HepG2 (cell line): ENCODE measurements at regions not wholly inside any gene's neighbourhood (a gene's known extent, or its start where the extent isn't known, plus 50 kb on each side); places are given as distances from the start of the nearest gene placed in this dataset.

Experiments
- ATAC-seq: fragments of 200-7000 bp; cut with Tn5 transposase; 3 replicates; pipeline ENCODE4 v1.9.1; 2020; ENCODE audit warnings: mild to moderate bottlenecking, moderate library complexity
- BruUV-seq: library from RNA; stranded (reverse); fragments of 400-500 nt; replicated peaks from 2 replicates; lab custom pipeline; 2021; lab: Mats Ljungman, UMichigan
- CTCF ChIA-PET: fragments of 300-600 bp; formaldehyde crosslinking; extraction: SDS; loops from one replicate; lab custom pipeline; 2021; ENCODE audit warnings: low total read pairs, inconsistent platforms, low intra/inter-chr PET ratio; lab: Yijun Ruan, JAX
- POLR2A ChIA-PET: fragments of 350-600 bp; sonication (Branson Sonifier 250); formaldehyde crosslinking; loops from one replicate; lab custom pipeline; 2020; ENCODE audit warnings: antibody characterized with exemption, inconsistent platforms; lab: Yijun Ruan, JAX
- DNase-seq: peaks from one replicate; pipeline ENCODE4 v3.0.0-alpha.2; 2015; ENCODE audit warnings: low spot score
- FAIRE-seq: peaks from 3 replicates; lab custom pipeline; 2011; peaks lifted over from hg19 to GRCh38; lab: Jason Lieb, UNC
- H2AFZ ChIP-seq: one replicate; pipeline ENCODE4 v1.6.1; 2011; ENCODE audit warnings: low read length, inconsistent platforms
- H3K27ac ChIP-seq: fragments of 300-600 bp; 3 replicates; pipeline ENCODE4 v1.8.0; 2011; ENCODE audit warnings: mixed run types, mild to moderate bottlenecking, mixed read lengths, low read length, inconsistent platforms; ENCODE audit not compliant: insufficient read depth; ENCODE audit errors: extremely low read length
- H3K27me3 ChIP-seq, 2 experiments: fragments of 200-600 bp in 1 of 2; 2 replicates in 1 of 2; 3 replicates in 1 of 2; pipeline versions ENCODE4 v1.6.0 to v1.8.0; 2011; ENCODE audit warnings: low read length in 2 of 2, mild to moderate bottlenecking in 2 of 2, moderate library complexity in 2 of 2, inconsistent platforms in 1 of 2; ENCODE audit not compliant: insufficient read depth in 2 of 2, control insufficient read depth in 1 of 2
- H3K36me3 ChIP-seq, 2 experiments: fragments of 200-600 bp in 1 of 2; replicated peaks in 1 of 2; 2 replicates in 1 of 2; 3 replicates in 1 of 2; pipeline versions ENCODE4 v1.5.1 to v1.8.0; 2011; ENCODE audit warnings: low read length in 2 of 2, inconsistent platforms in 1 of 2; ENCODE audit not compliant: insufficient read depth in 2 of 2, control insufficient read depth in 1 of 2
- H3K4me1 ChIP-seq: 2 replicates; pipeline ENCODE4 v1.5.1; 2012; ENCODE audit warnings: low read length, inconsistent platforms; ENCODE audit not compliant: insufficient read depth
- H3K4me2 ChIP-seq: 2 replicates; pipeline ENCODE4 v1.6.0; 2011; ENCODE audit warnings: low read depth, low read length, inconsistent platforms
- H3K4me3 ChIP-seq, 3 experiments: fragments of 200-600 bp in 1 of 3; sonication (generic), shearing (Covaris generic) in 1 of 3; replicated peaks in 1 of 3; 2 replicates each; pipeline ENCODE4 v1.5.1; 2011 to 2016; ENCODE audit warnings: low read length in 3 of 3, inconsistent platforms in 2 of 3, low read depth in 2 of 3, mild to moderate bottlenecking in 2 of 3, control low read depth in 1 of 3, mixed read lengths in 1 of 3; ENCODE audit not compliant: insufficient read depth in 1 of 3
- H3K79me2 ChIP-seq: one replicate; pipeline ENCODE4 v1.6.1; 2011; ENCODE audit warnings: low read length, inconsistent platforms; ENCODE audit not compliant: insufficient read depth
- H3K9ac ChIP-seq: 2 replicates; pipeline ENCODE4 v1.6.0; 2011; ENCODE audit warnings: mild to moderate bottlenecking, low read depth, low read length, inconsistent platforms; ENCODE audit not compliant: insufficient read depth
- H3K9me3 ChIP-seq: 2 replicates; pipeline ENCODE4 v1.5.1; 2012; ENCODE audit warnings: mild to moderate bottlenecking, low read length
- H4K20me1 ChIP-seq: 2 replicates; pipeline ENCODE4 v1.6.0; 2011; ENCODE audit warnings: inconsistent platforms, mild to moderate bottlenecking, low read length, moderate library complexity; ENCODE audit not compliant: insufficient read depth
- EP300 ChIP-seq, 3 experiments: sonication (generic) in 1 of 3; formaldehyde crosslinking in 1 of 3; IDR thresholded peaks; 2 replicates each; pipeline versions ENCODE4 v1.5.1 to v1.6.1; 2011 to 2020; ENCODE audit warnings: low read depth in 2 of 3, low read length in 2 of 3, borderline replicate concordance in 1 of 3, improper control_type of control experiment in 1 of 3, mild to moderate bottlenecking in 1 of 3, missing genetic modification reagents in 1 of 3, moderate library complexity in 1 of 3
- FOXP1 ChIP-seq, 2 experiments: fragments of 450-650 bp in 1 of 2; IDR thresholded peaks; 2 replicates each; pipeline ENCODE4 v1.6.1; 2017 to 2018; ENCODE audit warnings: antibody characterized with exemption in 1 of 2
- MTERF4 ChIP-seq: sonication (generic); formaldehyde crosslinking; IDR thresholded peaks from 2 replicates; pipeline ENCODE4 v1.8.0; 2023; ENCODE audit warnings: mild to moderate bottlenecking, missing genetic modification reagents
- NFYC ChIP-seq: IDR thresholded peaks from 2 replicates; pipeline ENCODE4 v1.6.1; 2016; ENCODE audit warnings: missing genetic modification reagents, missing compliant biosample characterization
- PHF8 ChIP-seq: sonication (generic); formaldehyde crosslinking; IDR thresholded peaks from 2 replicates; pipeline ENCODE4 v1.5.0; 2020; ENCODE audit warnings: missing genetic modification reagents
- SMAD1 ChIP-seq: sonication (generic); formaldehyde crosslinking; IDR thresholded peaks from 2 replicates; pipeline ENCODE4 v1.4.0; 2020; ENCODE audit warnings: missing genetic modification reagents, low read depth, mild to moderate bottlenecking, borderline replicate concordance
- SNAPC2 ChIP-seq: sonication (generic); formaldehyde crosslinking; IDR thresholded peaks from 2 replicates; pipeline ENCODE4 v1.8.1; 2022; ENCODE audit warnings: mild to moderate bottlenecking, missing genetic modification reagents
- ZNF20 ChIP-seq: sonication (generic); formaldehyde crosslinking; IDR thresholded peaks from 2 replicates; pipeline ENCODE4 v1.4.0; 2020; ENCODE audit warnings: mild to moderate bottlenecking, moderate library complexity, missing genetic modification reagents
- ZNF34 ChIP-seq: sonication (generic); formaldehyde crosslinking; IDR thresholded peaks from 2 replicates; pipeline ENCODE4 v1.4.0; 2020; ENCODE audit warnings: mild to moderate bottlenecking, missing genetic modification reagents, borderline replicate concordance
- ZNF768 ChIP-seq: sonication (generic); formaldehyde crosslinking; IDR thresholded peaks from 2 replicates; pipeline ENCODE4 v1.4.0; 2020; ENCODE audit warnings: missing genetic modification reagents
- ZNF83 ChIP-seq: sonication (generic); formaldehyde crosslinking; IDR thresholded peaks from 2 replicates; pipeline ENCODE4 v1.4.0; 2020; ENCODE audit warnings: missing genetic modification reagents, mild to moderate bottlenecking, borderline replicate concordance
- ZNF839 ChIP-seq: sonication (generic); formaldehyde crosslinking; IDR thresholded peaks from 2 replicates; pipeline ENCODE4 v1.4.0; 2020; ENCODE audit warnings: missing genetic modification reagents, mild to moderate bottlenecking, borderline replicate concordance
- ZSCAN21 ChIP-seq: sonication (generic); formaldehyde crosslinking; IDR thresholded peaks from 2 replicates; pipeline ENCODE4 v1.8.0; 2022; ENCODE audit warnings: mild to moderate bottlenecking, missing genetic modification reagents, moderate library complexity, borderline replicate concordance
- WGBS: methylation state at CpG from one replicate; pipeline ENCODE4 v1.1.6; 2017; ENCODE audit warnings: low lambda C conversion rate; 5-methylcytosine and 5-hydroxymethylcytosine counted together
- in situ Hi-C: cut with HindIII; loops from 2 replicates; pipeline ENCODE4 v1.10.0; 2017; ENCODE audit warnings: low pct_unique_long_range_greater_than_20kb; ENCODE audit not compliant: extremely low pct_ligation_motif_present
- intact Hi-C: fragments of 100-400 bp; cut with micrococcal nuclease; formaldehyde crosslinking; loops from one replicate; pipeline ENCODE4 v1.10.0; 2022; ENCODE audit not compliant: unreplicated experiment

- 22% methylated on average over 4 of the region's 4 CpGs for WGBS
- peaks cover 13% of the 10 kb centered on the region for H3K4me1 ChIP-seq
- H3K27me3 ChIP-seq: peaks cover 0 to 8% of the 10 kb centered on the region in 2 experiments; a peak in 1 of 5 replicates
- H3K4me3 ChIP-seq: no peak overlapping the region
- no peak overlapping the region for H3K27ac ChIP-seq
- peak; percentile 75 for TF ChIP-seq ZNF768 (CRISPR knock-in tag)
- no peak for TF ChIP-seq ZNF83
- TF ChIP-seq, all 625 proteins: peak for 1
- Histone ChIP-seq H3K9me3 (no peaks in the 10 kb centered on the region), H2AFZ (no peak overlapping the region), H4K20me1 (no peaks in the 10 kb centered on the region), H3K79me2 (no peaks in the 10 kb centered on the region), H3K9ac (no peak overlapping the region), H3K36me3 (no peaks in the 10 kb centered on the region), H3K4me2 (no peak overlapping the region)
- ATAC-seq: no peak
- no peak for DNase-seq
- ChIA-PET POLR2A (no interaction called here), CTCF (no interaction called here)
- in situ Hi-C loops: no loop called here
- intact Hi-C loops: no loop called here
- BruUV-seq: no TSS peak
- FAIRE-seq: no peak
Measured at GRCh38 chr15:70535955-70536338, 227.4 kb downstream of the UACA start.

DNA sequence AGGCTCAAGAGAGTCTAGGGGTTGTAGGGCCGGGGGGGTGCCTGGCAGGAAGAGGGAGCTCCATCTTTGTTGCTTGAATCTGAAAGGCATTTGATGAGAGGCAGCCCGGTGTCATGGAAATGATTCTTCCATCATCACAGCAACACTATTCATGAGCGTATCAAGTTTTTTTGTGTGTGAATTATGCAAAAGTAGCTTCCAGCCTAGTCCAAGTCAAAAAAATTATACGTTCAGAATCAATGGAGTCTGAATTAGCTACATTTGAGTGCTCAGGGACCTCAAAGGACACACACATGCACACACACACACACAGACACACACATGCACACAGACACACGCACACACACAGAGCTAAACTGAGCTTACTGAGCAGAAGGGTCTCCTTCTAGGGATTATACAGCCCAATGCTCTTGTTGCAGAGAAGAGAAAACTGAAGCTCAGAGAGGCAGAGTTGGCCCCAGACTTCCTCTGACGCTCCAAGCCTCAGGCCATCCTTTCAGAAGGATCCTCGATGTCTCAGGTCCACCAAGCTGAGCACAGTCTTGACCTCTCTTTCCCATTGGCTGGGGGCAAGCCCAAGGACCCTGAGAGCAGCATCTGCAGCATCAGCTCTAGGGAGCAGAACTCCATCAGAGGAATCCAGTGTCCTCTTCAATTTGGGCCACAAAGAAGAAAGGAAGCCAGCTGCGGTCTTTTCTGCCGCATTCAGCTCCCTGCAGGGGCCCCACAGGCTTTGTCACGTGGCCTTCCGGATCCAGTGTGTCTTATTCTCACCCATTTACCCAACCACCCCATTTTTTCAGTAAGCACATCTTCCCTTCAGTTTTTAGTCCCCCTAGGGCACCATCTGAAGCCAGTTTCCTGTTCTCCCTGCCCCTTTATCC, 228.0 kb downstream of the UACA start:
- H3K4me2 ChIP-seq: no peak overlapping the region
- no peak overlapping the region for H3K4me3 ChIP-seq
- no peaks in the 10 kb centered on the region for H3K9me3 ChIP-seq
- WGBS: 43% methylated on average over 11 of the region's 11 CpGs
- intact Hi-C loops (no loop called here), in situ Hi-C loops (no loop called here)
- H3K79me2 ChIP-seq: no peaks in the 10 kb centered on the region
- BruUV-seq: no TSS peak
- H3K9ac ChIP-seq: no peak overlapping the region
- H3K27me3 ChIP-seq: peaks cover 0 to 8% of the 10 kb centered on the region in 2 experiments; a peak in 1 of 5 replicates
- H3K4me1 ChIP-seq: peaks cover 13% of the 10 kb centered on the region
- FAIRE-seq (no peak), DNase-seq (no peak), ATAC-seq (no peak)
- H4K20me1 ChIP-seq: no peaks in the 10 kb centered on the region
- ChIA-PET CTCF (no interaction called here), POLR2A (no interaction called here)
- TF ChIP-seq SNAPC2 (CRISPR knock-in tag) (no peak), PHF8 (CRISPR knock-in tag) (no peak), ZNF839 (no peak), FOXP1 (IDR thresholded peaks at IDR 0.05) (no peak), FOXP1 (CRISPR knock-in tag; IDR thresholded peaks at IDR 0.05) (no peak), NFYC (CRISPR knock-in tag) (no peak), SMAD1 (CRISPR knock-in tag) (no peak), ZNF20 (CRISPR knock-in tag) (no peak), ZSCAN21 (CRISPR knock-in tag) (no peak), EP300 (IDR thresholded peaks at IDR 0.05; ENCODE audit: low read depth in 2 of 2, low read length in 2 of 2) (no peak), EP300 (CRISPR knock-in tag; IDR thresholded peaks at IDR 0.05; ENCODE audit: borderline replicate concordance) (no peak), MTERF4 (CRISPR knock-in tag) (no peak), ZNF34 (no peak)
- H3K27ac ChIP-seq: no peak overlapping the region
- H3K36me3 ChIP-seq: no peaks in the 10 kb centered on the region
- no peak overlapping the region for H2AFZ ChIP-seq
